HG03575 (cell line): ENCODE measurements at regions not wholly inside any gene's neighbourhood (a gene's known extent, or its start where the extent isn't known, plus 50 kb on each side); places are given as distances from the start of the nearest gene placed in this dataset.

Experiments used
- ATAC-seq: cut with Tn5 transposase; IDR thresholded peaks from one replicate; pipeline ENCODE4 v1.9.1; 2021; ENCODE audit not compliant: unreplicated experiment, insufficient number of reproducible peaks, low FRiP score; ENCODE audit errors: extremely low read depth

- no peak for ATAC-seq
Observed at GRCh38 chr2:139968588-139968987, 1188.4 kb upstream of the NXPH2 start.

GRCh38 chr2:139967665-139968064 is 1187.5 kb upstream of the NXPH2 start:
- ATAC-seq, result no peak

- no peak for ATAC-seq
Observed at GRCh38 chr2:139964721-139965440, 1184.7 kb upstream of the NXPH2 start.

- ATAC-seq, result no peak
Observed at GRCh38 chr2:139963863-139964355, 1183.7 kb upstream of the NXPH2 start.

- no peak for ATAC-seq
Observed at GRCh38 chr2:139949242-139949972, 1169.2 kb upstream of the NXPH2 start.

GRCh38 chr2:139946690-139947089 is 1166.5 kb upstream of the NXPH2 start:
- no peak for ATAC-seq

- ATAC-seq, result no peak
Observed at GRCh38 chr2:139940686-139941085, 1160.5 kb upstream of the NXPH2 start.

- ATAC-seq, result no peak
Observed at GRCh38 chr2:139925903-139926302, 1145.7 kb upstream of the NXPH2 start.

GRCh38 chr2:139924070-139924469 is 1143.9 kb upstream of the NXPH2 start:
- no peak for ATAC-seq

- no peak for ATAC-seq
Observed at GRCh38 chr2:139918982-139919381, 1138.8 kb upstream of the NXPH2 start.

- no peak for ATAC-seq
Observed at GRCh38 chr2:139917690-139918384, 1137.6 kb upstream of the NXPH2 start.

- no peak for ATAC-seq
Observed at GRCh38 chr2:139916822-139917221, 1136.6 kb upstream of the NXPH2 start.

- ATAC-seq, result no peak
Observed at GRCh38 chr2:139911160-139911559, 1131.0 kb upstream of the NXPH2 start.

- no peak for ATAC-seq
Observed at GRCh38 chr2:139909136-139909535, 1128.9 kb upstream of the NXPH2 start.

- ATAC-seq, result no peak
Observed at GRCh38 chr2:139905624-139906023, 1125.4 kb upstream of the NXPH2 start.

GRCh38 chr2:139891636-139892035 is 1111.4 kb upstream of the NXPH2 start:
- no peak for ATAC-seq

GRCh38 chr2:139885921-139886498 is 1105.8 kb upstream of the NXPH2 start:
- ATAC-seq, result no peak

- no peak for ATAC-seq
Observed at GRCh38 chr2:139876964-139877363, 1096.8 kb upstream of the NXPH2 start.

- ATAC-seq, result no peak
Observed at GRCh38 chr2:139876321-139876720, 1096.1 kb upstream of the NXPH2 start.
